ENCODE measurements at regions not wholly inside any gene's neighbourhood (a gene's known extent, or its start where the extent isn't known, plus 50 kb on each side); places are given as distances from the start of the nearest gene placed in this dataset.

- TF ChIP-seq POLR2AphosphoS5 (IDR thresholded peaks at IDR 0.05; ENCODE audit: low read depth, low read length) (no peak), TAF1 (IDR thresholded peaks at IDR 0.05; ENCODE audit: borderline replicate concordance, insufficient read depth, low read length) (no peak), FOXP2 (optimal IDR thresholded peaks at IDR 0.05; ENCODE audit: borderline replicate concordance, extremely low read depth, extremely low read length, insufficient read depth) (no peak), SIN3A (IDR thresholded peaks at IDR 0.05; ENCODE audit: borderline replicate concordance, insufficient read depth, low read length) (no peak), REST (IDR thresholded peaks at IDR 0.05; ENCODE audit: insufficient read depth in 1 of 2, low read depth in 2 of 2, low read length in 2 of 2) (no peak)
These were observed 650.9 kb downstream of the TLE4 start for GRCh38 chr9:80222466-80223169.

- TF ChIP-seq TAF1 (IDR thresholded peaks at IDR 0.05; ENCODE audit: borderline replicate concordance, insufficient read depth, low read length): no peak
- no peak for TF ChIP-seq REST (IDR thresholded peaks at IDR 0.05; ENCODE audit: insufficient read depth in 1 of 2, low read depth in 2 of 2, low read length in 2 of 2)
- no peak for TF ChIP-seq SIN3A (IDR thresholded peaks at IDR 0.05; ENCODE audit: borderline replicate concordance, insufficient read depth, low read length)
- TF ChIP-seq FOXP2 (optimal IDR thresholded peaks at IDR 0.05; ENCODE audit: borderline replicate concordance, extremely low read depth, extremely low read length, insufficient read depth): no peak
- no peak for TF ChIP-seq POLR2AphosphoS5 (IDR thresholded peaks at IDR 0.05; ENCODE audit: low read depth, low read length)
These were observed 646.6 kb downstream of the TLE4 start for GRCh38 chr9:80218328-80218727.

- TF ChIP-seq TAF1 (IDR thresholded peaks at IDR 0.05; ENCODE audit: borderline replicate concordance, insufficient read depth, low read length) (no peak), REST (IDR thresholded peaks at IDR 0.05; ENCODE audit: insufficient read depth in 1 of 2, low read depth in 2 of 2, low read length in 2 of 2) (no peak), SIN3A (IDR thresholded peaks at IDR 0.05; ENCODE audit: borderline replicate concordance, insufficient read depth, low read length) (no peak), POLR2AphosphoS5 (IDR thresholded peaks at IDR 0.05; ENCODE audit: low read depth, low read length) (no peak), FOXP2 (optimal IDR thresholded peaks at IDR 0.05; ENCODE audit: borderline replicate concordance, extremely low read depth, extremely low read length, insufficient read depth) (no peak)
These were observed 641.8 kb downstream of the TLE4 start for GRCh38 chr9:80213613-80214012.

GRCh38 chr9:80208696-80209095, 636.9 kb downstream of the TLE4 start:
- TF ChIP-seq SIN3A (IDR thresholded peaks at IDR 0.05; ENCODE audit: borderline replicate concordance, insufficient read depth, low read length) (no peak), TAF1 (IDR thresholded peaks at IDR 0.05; ENCODE audit: borderline replicate concordance, insufficient read depth, low read length) (no peak), POLR2AphosphoS5 (IDR thresholded peaks at IDR 0.05; ENCODE audit: low read depth, low read length) (no peak), FOXP2 (optimal IDR thresholded peaks at IDR 0.05; ENCODE audit: borderline replicate concordance, extremely low read depth, extremely low read length, insufficient read depth) (no peak)

- TF ChIP-seq FOXP2 (optimal IDR thresholded peaks at IDR 0.05; ENCODE audit: borderline replicate concordance, extremely low read depth, extremely low read length, insufficient read depth): no peak
- no peak for TF ChIP-seq SIN3A (IDR thresholded peaks at IDR 0.05; ENCODE audit: borderline replicate concordance, insufficient read depth, low read length)
- no peak for TF ChIP-seq POLR2AphosphoS5 (IDR thresholded peaks at IDR 0.05; ENCODE audit: low read depth, low read length)
- no peak for TF ChIP-seq TAF1 (IDR thresholded peaks at IDR 0.05; ENCODE audit: borderline replicate concordance, insufficient read depth, low read length)
- TF ChIP-seq REST (IDR thresholded peaks at IDR 0.05; ENCODE audit: insufficient read depth in 1 of 2, low read depth in 2 of 2, low read length in 2 of 2): no peak
These were observed 632.3 kb downstream of the TLE4 start for GRCh38 chr9:80204054-80204453.
